Right forelimb (tissue), 1 donor: ENCODE measurements at regions not wholly inside any gene's neighbourhood (a gene's known extent, or its start where the extent isn't known, plus 50 kb on each side); places are given as distances from the start of the nearest gene placed in this dataset.
"Not testable (repeated sequence)": the region's sequence is repeated elsewhere in the genome, so short reads cannot be mapped to it uniquely, and the experiment has no call there.

ENCODE experiments used
- DNase-seq: peaks from one replicate; pipeline ENCODE4 v3.0.0-alpha.2; 2018

DNA sequence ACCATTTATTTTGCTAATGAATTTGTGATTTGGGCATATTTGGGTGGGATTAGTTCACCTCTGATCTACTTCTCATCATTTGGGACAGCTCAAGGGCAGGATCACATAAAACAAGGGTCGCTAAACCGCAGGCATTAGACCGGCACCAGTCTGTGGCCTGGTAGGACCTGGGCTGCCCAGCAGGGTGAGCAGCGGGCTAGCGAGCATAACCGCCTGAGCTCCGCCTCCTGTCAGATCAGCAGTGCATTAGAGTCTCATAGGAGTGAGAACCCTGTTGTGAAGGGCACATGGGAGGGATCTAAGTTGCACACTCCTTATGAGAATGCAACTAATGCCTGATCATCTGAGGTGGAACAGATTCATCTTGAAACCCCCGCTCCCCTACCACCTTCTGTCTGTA is 785.3 kb downstream of the TRHDE start:
- no peak for DNase-seq

GRCh38 chr12:73065913-73066312 is 793.7 kb downstream of the TRHDE start:
- no peak for DNase-seq

DNA sequence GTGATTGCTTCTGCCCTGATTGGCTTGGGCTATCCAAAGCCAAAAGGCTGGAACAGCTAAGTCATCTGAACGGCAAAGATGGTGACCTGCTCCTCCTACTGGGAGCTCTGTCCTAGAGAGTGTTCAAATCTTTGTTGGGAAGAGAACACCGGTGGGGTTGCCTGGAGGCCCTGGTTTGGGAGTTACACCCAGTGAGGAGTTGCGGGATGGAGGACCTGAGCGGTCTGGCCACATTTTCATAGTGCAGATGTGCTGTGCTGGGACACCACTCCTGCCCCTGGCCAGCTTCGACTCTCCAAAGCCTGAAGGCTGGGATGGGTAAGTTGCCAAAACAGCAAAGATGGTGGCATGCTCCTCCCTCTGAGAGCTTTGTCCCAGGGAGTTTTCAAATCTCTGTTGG is 795.4 kb downstream of the TRHDE start:
- DNase-seq: no peak

GRCh38 chr12:73072214-73072613 is 800.0 kb downstream of the TRHDE start:
- DNase-seq: no peak

DNA sequence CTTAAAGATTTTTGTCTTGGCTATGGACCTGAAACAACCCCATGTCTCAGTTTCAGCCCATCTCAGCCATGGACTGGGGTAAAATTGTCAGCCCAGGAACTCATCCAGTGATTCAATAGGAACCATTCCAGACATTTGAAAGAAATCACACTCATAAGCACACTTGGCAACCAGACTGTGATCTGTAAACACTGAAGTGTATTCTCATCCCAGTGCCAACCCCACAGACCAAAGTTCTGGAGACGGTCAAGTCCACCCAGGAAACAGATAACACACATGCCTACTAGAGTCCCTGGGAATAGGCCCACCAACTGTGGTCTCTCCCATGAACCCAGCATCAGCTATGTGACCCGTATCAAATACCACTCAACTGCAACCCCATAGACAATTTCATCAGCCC is 804.6 kb downstream of the TRHDE start:
- no peak for DNase-seq

- DNase-seq: no peak
These were observed 811.6 kb downstream of the TRHDE start for GRCh38 chr12:73083736-73084135.

GRCh38 chr12:73106296-73106695 is 834.1 kb downstream of the TRHDE start:
- no peak for DNase-seq

- no peak for DNase-seq
These were observed 834.7 kb downstream of the TRHDE start for GRCh38 chr12:73106896-73107295.

DNA sequence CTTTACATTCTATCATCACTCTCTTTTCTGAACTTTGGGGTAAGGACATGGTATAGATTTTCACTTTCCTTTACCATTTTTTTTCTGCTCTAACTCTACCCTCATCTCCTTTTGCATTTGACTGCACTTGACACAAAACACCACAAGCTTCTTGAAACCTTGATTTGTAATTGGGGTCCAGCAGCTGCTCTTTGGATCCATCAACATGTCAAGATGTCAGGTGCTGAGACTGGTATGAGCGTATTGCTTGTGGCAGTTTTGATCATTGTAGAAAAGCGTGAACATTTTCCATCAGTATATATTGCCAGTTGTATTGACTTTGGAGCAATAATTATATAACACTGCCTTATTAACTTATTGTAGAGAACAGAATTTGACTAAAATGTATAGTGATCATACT is 838.6 kb downstream of the TRHDE start:
- DNase-seq: no peak

- DNase-seq: no peak
These were observed 840.1 kb downstream of the TRHDE start for GRCh38 chr12:73112035-73112816.

GRCh38 chr12:73124480-73124879 is 852.3 kb downstream of the TRHDE start:
- no peak for DNase-seq

- no peak for DNase-seq
These were observed 853.0 kb downstream of the TRHDE start for GRCh38 chr12:73125148-73125547.

DNA sequence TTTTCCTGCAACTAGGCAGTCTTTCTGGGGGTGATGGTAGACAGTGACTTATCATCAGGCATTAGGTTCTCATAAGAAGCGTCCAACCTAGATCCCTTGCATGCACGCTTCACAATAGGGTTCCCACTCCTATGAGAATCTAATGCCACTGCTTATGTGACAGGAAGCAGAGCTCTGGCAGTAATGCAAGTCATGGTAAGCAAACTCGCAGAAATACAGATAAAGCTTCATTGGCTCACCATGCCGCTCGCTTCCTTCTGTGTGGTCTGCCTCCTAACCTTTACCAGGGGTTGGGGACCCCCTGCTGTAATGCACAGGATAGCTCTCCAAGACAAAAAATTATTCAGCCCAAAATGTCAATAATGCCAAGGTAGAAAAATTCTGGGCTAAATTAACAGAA is 864.2 kb downstream of the TRHDE start:
- DNase-seq: no peak

DNA sequence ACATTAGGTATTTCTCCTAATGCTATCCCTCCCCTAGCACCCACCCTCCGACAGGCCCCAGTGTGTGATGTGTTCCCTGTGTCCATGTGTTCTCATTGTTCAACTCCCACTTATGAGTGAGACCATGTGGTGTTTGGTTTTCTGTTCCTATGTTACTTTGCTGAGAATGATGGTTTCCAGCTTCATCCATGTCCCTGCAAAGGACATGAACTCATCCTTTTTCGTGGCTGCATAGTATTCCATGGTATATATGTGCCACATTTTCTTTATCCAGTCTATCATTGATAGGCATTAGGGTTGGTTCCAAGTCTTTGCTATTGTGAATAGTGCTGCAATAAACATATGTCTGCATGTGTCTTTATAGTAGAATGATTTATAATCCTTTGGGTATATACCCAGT is 867.5 kb downstream of the TRHDE start:
- not testable (repeated sequence) for DNase-seq

DNA sequence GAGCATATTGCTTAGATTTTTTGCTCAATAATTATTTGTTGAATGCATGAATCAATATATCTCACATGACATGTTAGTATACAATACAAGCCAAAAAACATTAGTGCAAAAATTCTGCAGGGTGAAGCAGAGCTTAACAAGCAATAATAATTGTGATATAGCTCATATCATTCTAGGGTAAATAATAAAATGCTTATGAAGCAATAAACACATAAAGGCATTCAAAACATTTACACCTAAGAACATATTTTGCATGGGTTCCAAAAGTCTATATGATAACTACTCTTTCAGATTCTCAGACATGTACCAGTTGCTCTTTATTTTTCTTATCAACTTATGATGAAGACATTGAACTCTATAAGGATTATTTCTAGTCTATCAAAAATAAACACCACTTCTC is 886.2 kb downstream of the TRHDE start:
- DNase-seq: no peak

DNA sequence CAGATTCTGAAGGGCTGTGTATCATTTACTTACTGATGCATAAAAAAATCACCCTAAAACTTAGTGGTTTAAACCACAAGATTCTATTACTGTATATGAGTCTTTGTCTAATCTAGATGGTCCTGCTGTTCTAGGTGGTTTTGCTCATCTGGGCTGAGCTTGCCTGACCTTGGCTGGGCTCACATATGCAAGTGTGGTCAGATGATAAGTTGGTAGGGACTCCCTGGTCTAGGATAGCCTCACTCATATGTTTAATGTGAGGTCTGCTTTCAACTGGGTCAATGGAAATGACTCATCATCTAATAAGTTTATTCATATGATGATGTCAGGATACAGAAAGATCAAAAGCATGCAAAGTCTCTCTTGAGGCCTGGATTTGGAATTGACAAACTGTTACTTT is 887.8 kb downstream of the TRHDE start:
- DNase-seq: no peak

DNA sequence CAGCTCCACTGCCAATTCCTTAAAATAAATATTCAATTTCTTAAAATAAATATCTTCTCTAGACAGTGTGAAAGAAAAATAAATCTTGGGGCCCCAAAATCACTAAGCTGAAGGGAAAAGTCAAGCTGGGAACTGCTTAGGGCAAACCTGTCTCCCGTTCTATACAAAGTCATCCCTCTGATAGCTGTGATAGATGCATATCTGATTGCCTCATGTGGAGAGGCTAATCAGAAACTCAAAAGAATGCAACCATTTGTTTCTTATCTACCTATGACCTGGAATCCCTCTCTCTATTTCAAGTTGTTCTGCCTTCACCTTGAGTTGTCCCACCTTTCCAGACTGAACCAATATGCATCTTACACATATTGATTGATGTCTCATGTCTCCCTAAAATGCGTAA is 889.8 kb downstream of the TRHDE start:
- DNase-seq: no peak

DNA sequence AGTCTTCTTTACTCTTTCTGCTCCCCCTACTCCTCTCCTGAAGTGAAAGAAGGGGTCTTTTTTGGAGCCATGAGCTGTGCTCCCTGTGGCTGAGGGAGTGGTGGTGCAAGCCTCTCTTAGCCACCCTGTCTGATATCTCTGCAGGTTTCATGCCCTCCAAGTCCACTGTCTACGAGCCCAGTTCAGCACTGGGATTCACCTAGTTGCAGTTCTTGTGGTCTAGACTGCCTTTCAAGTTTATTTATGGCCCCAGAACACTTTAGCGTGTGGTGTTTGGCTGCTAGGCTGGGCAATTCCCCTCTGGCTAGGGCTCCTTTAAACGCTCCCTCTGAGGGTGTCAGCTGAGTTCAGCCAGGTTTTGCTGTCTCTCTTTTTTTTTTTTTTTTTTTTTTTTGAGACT is 908.6 kb downstream of the TRHDE start:
- no peak for DNase-seq

DNA sequence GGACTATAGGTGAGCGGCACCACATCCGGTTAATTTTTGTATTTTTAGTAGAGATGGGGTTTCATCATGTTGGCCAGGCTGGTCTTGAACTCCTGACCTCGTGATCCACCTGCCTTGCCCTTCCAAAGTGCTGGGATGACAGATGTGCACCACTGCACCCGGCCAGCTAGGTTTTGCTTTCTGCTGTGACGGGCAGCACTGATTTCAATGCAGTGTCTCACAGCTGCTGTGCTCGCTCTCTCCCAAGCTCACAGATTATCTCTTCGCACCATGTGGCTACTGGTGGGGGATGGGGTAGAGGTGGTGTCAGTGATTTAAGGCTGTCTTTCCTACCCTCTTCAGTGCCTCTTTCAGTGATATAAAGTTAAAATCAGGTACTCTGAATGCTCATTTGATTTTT is 909.1 kb downstream of the TRHDE start:
- DNase-seq: no peak

DNA sequence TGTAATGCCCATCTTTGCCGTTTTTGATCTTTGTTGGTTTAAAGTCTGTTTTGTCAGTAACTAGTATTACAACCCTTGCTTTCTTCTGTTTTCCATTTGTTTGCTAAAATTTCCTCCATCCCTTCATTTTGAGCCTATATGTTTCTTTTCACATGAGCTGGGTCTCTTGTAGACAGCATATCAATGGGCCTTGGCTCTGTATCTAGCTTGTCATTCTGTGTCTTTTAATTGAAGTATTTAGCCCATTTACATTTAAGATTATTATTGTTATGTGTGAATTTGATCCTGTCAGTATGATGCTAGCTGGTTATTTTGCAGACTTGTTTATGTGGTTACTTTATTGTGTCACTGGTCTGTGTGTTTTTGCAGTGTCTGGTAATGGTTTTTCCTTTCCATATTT is 913.2 kb downstream of the TRHDE start:
- DNase-seq: no peak

DNA sequence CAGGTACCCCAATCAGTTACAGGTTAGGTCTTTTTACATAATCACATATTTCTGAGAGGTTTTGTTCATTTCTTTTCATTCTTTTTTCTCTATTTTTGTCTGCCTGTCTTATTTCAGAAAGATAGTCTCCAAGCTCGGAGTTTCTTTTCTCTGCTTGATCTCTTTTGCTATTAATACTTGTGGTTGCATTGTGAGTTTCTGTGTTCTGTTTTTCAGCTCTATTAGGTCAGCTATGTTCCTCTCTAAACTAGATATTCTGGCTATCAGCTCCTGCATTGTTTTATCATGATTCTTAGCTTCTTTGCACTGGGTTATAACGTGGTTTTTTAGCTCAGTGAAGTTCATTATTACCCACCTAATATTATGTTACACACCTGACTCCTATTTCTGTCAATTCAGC is 914.1 kb downstream of the TRHDE start:
- DNase-seq: no peak

- DNase-seq: no peak
These were observed 915.6 kb downstream of the TRHDE start for GRCh38 chr12:73187765-73188164.

GRCh38 chr12:73210548-73211204 is 938.5 kb downstream of the TRHDE start:
- DNase-seq: no peak

DNA sequence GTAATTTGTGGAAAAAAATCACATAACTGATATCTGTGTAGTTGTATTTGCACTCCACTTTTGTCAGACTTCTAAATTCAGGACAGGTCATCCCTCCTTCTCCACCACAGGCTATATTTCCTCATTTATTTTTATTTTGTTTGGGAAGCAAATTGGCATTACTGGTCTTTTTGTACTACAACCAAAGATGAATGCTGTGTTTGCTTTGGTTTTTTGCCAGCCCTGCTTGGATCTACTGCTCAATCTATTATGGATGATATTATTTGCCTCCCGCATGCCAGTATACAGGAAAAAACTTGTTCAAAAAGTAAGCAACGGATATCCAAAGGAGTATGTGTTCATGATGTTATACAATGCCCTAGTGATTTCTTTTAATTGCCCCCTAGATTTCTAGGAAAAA is 948.8 kb downstream of the TRHDE start:
- no peak for DNase-seq

GRCh38 chr12:73221398-73221797 is 949.2 kb downstream of the TRHDE start:
- DNase-seq: no peak
